Body of pancreas (tissue), 4 donors: ENCODE measurements at regions not wholly inside any gene's neighbourhood (a gene's known extent, or its start where the extent isn't known, plus 50 kb on each side); places are given as distances from the start of the nearest gene placed in this dataset.

Source experiments
- POLR2A ChIP-seq, 3 donors: fragments of 450-650 bp; IDR thresholded peaks; one replicate each; pipeline ENCODE4 v1.6.1; 2016; ENCODE audit warnings: antibody characterized with exemption in 3 of 3, mild to moderate bottlenecking in 2 of 3
- TF ChIP-seq, protein P1 (sequence below), 7 experiments: fragments of 450-650 bp in 4 of 7; fragments of 200-600 bp in 3 of 7; sonication (generic) in 3 of 7; IDR thresholded peaks; one replicate each; pipeline ENCODE4 v1.5.1; 2016 to 2019; ENCODE audit warnings: antibody characterized with exemption in 7 of 7

DNA sequence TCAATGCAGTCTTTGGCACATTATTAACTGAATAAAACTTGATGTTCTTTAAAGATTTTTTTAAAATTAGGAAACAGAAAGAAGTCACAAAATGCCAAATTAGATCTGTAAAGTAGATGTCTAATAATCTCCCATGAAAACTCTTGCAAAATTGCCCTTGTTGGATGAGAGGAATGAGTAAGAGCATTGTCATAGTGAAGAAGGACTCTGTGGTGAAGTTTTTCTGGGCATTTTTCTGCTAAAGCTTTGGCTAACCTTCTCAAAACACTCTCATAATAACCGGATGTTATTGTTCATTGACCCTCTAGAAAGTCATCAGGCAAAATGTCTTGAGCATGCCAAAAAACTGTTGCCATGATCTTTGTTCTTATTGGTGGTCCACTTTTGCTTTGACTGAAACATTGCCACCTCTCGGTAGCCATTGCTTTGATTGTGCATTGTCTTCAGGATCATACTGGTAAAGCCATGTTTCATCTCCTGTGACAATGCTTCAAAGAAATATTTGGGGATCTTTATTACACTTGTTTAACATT, 549.3 kb downstream of the LIG4 start:
- TF ChIP-seq, protein P1, sequence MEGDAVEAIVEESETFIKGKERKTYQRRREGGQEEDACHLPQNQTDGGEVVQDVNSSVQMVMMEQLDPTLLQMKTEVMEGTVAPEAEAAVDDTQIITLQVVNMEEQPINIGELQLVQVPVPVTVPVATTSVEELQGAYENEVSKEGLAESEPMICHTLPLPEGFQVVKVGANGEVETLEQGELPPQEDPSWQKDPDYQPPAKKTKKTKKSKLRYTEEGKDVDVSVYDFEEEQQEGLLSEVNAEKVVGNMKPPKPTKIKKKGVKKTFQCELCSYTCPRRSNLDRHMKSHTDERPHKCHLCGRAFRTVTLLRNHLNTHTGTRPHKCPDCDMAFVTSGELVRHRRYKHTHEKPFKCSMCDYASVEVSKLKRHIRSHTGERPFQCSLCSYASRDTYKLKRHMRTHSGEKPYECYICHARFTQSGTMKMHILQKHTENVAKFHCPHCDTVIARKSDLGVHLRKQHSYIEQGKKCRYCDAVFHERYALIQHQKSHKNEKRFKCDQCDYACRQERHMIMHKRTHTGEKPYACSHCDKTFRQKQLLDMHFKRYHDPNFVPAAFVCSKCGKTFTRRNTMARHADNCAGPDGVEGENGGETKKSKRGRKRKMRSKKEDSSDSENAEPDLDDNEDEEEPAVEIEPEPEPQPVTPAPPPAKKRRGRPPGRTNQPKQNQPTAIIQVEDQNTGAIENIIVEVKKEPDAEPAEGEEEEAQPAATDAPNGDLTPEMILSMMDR (IDR thresholded peaks at IDR 0.05) = no peak
- TF ChIP-seq POLR2A (IDR thresholded peaks at IDR 0.05) = no peak
